ENCODE measurements at regions not wholly inside any gene's neighbourhood (a gene's known extent, or its start where the extent isn't known, plus 50 kb on each side); places are given as distances from the start of the nearest gene placed in this dataset.

GRCh38 chr5:89443508-89443907 lies 560.5 kb upstream of the MEF2C start:
- no peak for DNase-seq (ENCODE audit: low read depth in 1 of 2, low spot score in 1 of 2)
- TF ChIP-seq REST (IDR thresholded peaks at IDR 0.05; ENCODE audit: insufficient replicate concordance, low read depth) (no peak), POLR2AphosphoS5 (IDR thresholded peaks at IDR 0.05; ENCODE audit: low read depth) (no peak), CTCF (IDR thresholded peaks at IDR 0.05; ENCODE audit: insufficient read depth, low read length) (no peak), SPI1 (IDR thresholded peaks at IDR 0.05; ENCODE audit: borderline replicate concordance, low read depth) (no peak), GABPA (IDR thresholded peaks at IDR 0.05; ENCODE audit: low read depth) (no peak)
- Histone ChIP-seq H3K27ac (replicated peaks) (no peak overlapping the region), H3K4me3 (replicated peaks; ENCODE audit: insufficient read depth, low read length) (no peak overlapping the region), H3K27me3 (ENCODE audit: insufficient read depth, poor library complexity, severe bottlenecking) (no peaks in the 10 kb centered on the region)

GRCh38 chr5:89441965-89442364 lies 559.0 kb upstream of the MEF2C start:
- Histone ChIP-seq H3K27me3 (ENCODE audit: insufficient read depth, poor library complexity, severe bottlenecking) (no peaks in the 10 kb centered on the region), H3K27ac (replicated peaks) (no peak overlapping the region), H3K4me3 (replicated peaks; ENCODE audit: insufficient read depth, low read length) (no peak overlapping the region)
- no peak for DNase-seq (ENCODE audit: low read depth in 1 of 2, low spot score in 1 of 2)
- TF ChIP-seq CTCF (IDR thresholded peaks at IDR 0.05; ENCODE audit: insufficient read depth, low read length) (no peak), REST (IDR thresholded peaks at IDR 0.05; ENCODE audit: insufficient replicate concordance, low read depth) (no peak), GABPA (IDR thresholded peaks at IDR 0.05; ENCODE audit: low read depth) (no peak), POLR2AphosphoS5 (IDR thresholded peaks at IDR 0.05; ENCODE audit: low read depth) (no peak), SPI1 (IDR thresholded peaks at IDR 0.05; ENCODE audit: borderline replicate concordance, low read depth) (no peak)

- TF ChIP-seq POLR2AphosphoS5 (IDR thresholded peaks at IDR 0.05; ENCODE audit: low read depth) (no peak), SPI1 (IDR thresholded peaks at IDR 0.05; ENCODE audit: borderline replicate concordance, low read depth) (no peak), REST (IDR thresholded peaks at IDR 0.05; ENCODE audit: insufficient replicate concordance, low read depth) (no peak), GABPA (IDR thresholded peaks at IDR 0.05; ENCODE audit: low read depth) (no peak), CTCF (IDR thresholded peaks at IDR 0.05; ENCODE audit: insufficient read depth, low read length) (no peak)
- no peak overlapping the region for H3K4me3 ChIP-seq (replicated peaks; ENCODE audit: insufficient read depth, low read length)
- H3K27ac ChIP-seq (replicated peaks) = no peak overlapping the region
- DNase-seq (ENCODE audit: low read depth in 1 of 2, low spot score in 1 of 2) = no peak
- no peaks in the 10 kb centered on the region for H3K27me3 ChIP-seq (ENCODE audit: insufficient read depth, poor library complexity, severe bottlenecking)
These were observed 557.7 kb upstream of the MEF2C start for GRCh38 chr5:89440670-89441069.
